ENCODE measurements at regions not wholly inside any gene's neighbourhood (a gene's known extent, or its start where the extent isn't known, plus 50 kb on each side); places are given as distances from the start of the nearest gene placed in this dataset.
"Not testable (repeated sequence)": the region's sequence is repeated elsewhere in the genome, so short reads cannot be mapped to it uniquely, and the experiment has no call there.

DNA sequence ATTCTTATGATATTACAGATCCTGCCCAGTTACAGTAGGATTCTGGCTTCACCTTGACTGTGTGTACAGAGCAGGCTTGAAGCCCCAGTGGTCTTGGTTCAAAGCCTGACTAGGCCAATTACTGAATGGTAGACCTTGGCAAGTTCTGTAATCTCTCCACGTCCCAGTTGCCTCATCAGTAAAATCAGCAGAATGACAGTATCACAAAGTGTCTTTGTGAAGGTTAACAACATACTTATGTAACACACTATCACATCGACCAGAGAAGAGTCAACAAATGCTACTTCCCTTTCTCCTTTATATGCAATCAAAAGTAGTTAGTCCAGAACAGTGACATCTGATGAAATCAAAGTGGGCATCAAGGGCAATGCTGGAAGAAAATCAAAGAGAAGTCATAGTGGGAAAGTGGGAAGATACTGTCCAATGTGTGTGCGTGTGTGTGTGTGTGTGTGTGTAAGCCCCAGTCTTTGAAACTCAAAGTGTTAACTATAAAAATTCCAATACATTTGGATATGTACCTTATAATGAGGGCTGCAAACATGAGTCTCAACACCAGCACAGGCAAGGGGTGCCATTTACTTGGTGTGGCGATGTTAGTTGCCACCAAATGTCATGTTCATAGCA is 93.5 kb upstream of the EGFLAM start:
- Mint-ChIP-seq H3K27ac (no peak overlapping the region), H3K36me3 (no peaks in the 10 kb centered on the region), H3K27me3 (no peaks in the 10 kb centered on the region), H3K4me3 (no peak overlapping the region), H3K4me1 (ENCODE audit: low read depth) (no peaks in the 10 kb centered on the region), H3K9me3 (ENCODE audit: low read depth) (no peaks in the 10 kb centered on the region)

DNA sequence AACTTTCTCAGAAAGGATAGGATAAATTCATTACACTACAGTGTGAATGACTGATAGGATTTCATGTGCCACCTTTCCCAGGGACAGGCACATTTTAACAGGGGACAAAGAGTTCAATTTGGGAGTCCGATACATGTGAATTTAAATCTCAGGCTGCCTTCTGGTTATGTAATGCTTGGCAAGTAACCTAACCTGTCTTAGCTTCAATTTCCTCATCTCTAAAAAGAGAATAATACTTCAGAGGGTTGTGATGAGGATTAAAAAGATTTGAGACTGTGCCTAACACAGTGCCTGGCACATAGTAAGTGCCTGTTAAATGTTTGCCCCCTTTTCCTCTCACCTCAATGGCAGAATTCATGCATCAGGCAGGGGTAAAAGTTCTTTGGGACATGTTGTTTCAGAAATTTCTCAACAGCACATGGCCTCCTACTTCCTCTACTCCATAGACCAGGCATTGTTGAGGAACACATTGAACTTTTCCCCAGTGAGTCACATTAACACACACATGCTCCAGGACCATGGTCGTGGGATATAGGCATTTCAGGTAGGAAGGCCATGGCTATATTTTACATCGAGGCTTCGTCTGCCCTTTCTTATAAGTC is 94.6 kb upstream of the EGFLAM start:
- no peaks in the 10 kb centered on the region for H3K36me3 Mint-ChIP-seq
- H3K4me3 Mint-ChIP-seq: no peak overlapping the region
- H3K4me1 Mint-ChIP-seq (ENCODE audit: low read depth): no peaks in the 10 kb centered on the region
- no peaks in the 10 kb centered on the region for H3K9me3 Mint-ChIP-seq (ENCODE audit: low read depth)
- H3K27me3 Mint-ChIP-seq: no peaks in the 10 kb centered on the region
- no peak overlapping the region for H3K27ac Mint-ChIP-seq

DNA sequence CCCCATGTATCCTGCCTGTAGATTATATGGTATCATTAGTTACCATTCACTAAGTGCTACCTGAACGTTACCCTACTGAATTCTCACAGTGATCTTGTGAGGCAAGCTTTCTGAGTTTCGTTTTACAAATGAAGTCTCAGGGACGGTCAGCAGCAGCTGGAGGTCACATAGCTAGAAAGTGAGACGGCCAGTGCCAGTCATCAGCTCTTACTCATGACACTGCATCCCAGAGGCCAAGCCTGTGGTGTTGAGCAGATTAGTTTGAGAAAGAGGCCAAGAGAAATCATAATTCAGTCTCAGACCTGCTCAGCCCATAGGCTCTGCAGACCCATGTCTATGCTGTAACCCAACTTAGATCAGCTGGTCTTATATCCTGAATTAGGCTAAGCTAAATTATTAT is 95.7 kb upstream of the EGFLAM start:
- H3K4me3 Mint-ChIP-seq: no peak overlapping the region
- H3K9me3 Mint-ChIP-seq (ENCODE audit: low read depth): no peaks in the 10 kb centered on the region
- H3K27ac Mint-ChIP-seq: no peak overlapping the region
- no peaks in the 10 kb centered on the region for H3K4me1 Mint-ChIP-seq (ENCODE audit: low read depth)
- no peaks in the 10 kb centered on the region for H3K36me3 Mint-ChIP-seq
- no peaks in the 10 kb centered on the region for H3K27me3 Mint-ChIP-seq

DNA sequence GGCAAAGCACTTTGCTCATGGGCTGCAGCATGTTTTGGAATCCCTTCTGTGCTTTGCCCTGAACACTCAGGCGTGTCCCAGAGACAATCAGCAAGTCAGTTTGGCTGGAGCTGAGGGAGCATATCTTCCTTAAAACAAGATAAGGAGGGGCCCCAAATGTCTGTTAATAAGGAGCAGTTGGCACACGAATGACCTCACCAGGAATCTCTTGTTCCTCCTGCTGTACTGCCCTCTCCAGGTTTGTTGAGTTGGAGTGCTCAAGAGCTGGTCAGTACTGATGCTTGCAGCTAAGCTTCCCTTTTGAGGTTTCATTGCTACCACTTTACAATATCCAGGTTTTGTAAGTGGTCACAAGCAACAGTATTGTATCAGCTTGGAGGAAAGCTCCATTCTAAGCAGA is 101.3 kb upstream of the EGFLAM start:
- H3K27me3 Mint-ChIP-seq: peaks cover 7% of the 10 kb centered on the region
- no peaks in the 10 kb centered on the region for H3K4me1 Mint-ChIP-seq (ENCODE audit: low read depth)
- no peaks in the 10 kb centered on the region for H3K36me3 Mint-ChIP-seq
- H3K27ac Mint-ChIP-seq: no peak overlapping the region
- no peaks in the 10 kb centered on the region for H3K9me3 Mint-ChIP-seq (ENCODE audit: low read depth)
- no peak overlapping the region for H3K4me3 Mint-ChIP-seq

DNA sequence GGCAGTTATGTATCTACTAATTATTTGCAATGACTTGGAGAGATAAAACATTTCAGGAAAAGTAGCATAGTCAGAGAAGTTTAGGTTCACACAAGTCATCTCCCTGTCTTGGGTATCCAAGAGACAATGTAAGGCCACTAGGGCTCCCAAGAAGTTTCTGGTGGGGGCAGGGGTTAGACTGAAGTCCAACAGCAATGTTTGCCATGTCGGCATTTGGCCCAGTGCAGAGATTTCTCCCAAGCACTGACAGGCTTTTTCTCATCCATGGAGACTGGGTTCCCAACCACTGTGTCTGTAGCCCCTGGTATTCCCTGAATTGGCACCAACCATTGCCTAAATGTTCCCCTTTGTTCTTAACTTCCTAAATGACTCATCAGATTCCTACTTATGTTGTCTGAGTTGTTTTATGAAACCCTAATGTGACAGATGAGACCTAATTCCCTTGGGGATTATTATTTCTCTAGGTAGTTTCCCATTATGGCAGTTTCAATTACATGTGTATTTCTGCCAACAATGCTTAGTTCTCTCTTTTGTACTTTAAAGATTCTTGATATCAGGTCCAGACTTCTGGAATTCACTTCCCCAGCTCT is 103.6 kb upstream of the EGFLAM start:
- no peak overlapping the region for H3K27ac Mint-ChIP-seq
- peaks cover 9% of the 10 kb centered on the region for H3K27me3 Mint-ChIP-seq
- no peaks in the 10 kb centered on the region for H3K9me3 Mint-ChIP-seq (ENCODE audit: low read depth)
- no peak overlapping the region for H3K4me3 Mint-ChIP-seq
- no peaks in the 10 kb centered on the region for H3K36me3 Mint-ChIP-seq
- H3K4me1 Mint-ChIP-seq (ENCODE audit: low read depth): no peaks in the 10 kb centered on the region

DNA sequence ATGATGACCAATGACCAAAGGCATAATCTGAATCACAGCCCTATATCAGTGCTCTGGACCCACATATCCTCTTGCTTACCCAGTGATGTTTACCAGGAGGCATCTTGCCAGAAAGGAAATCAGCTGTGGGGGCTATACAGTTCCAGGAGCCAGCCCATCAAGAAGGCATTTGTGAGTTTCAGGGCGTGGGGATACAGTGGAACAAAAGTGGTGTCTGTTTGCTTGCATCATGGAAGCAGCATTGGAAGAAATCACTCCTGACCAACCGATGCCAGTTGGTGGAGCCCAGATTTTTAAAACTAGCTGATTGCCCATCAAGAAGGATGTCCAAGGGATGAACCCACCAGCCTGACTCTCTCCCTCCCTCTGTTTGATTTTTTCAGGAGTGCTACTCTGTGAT is 106.5 kb upstream of the EGFLAM start:
- H3K4me3 Mint-ChIP-seq: no peak overlapping the region
- H3K27ac Mint-ChIP-seq: no peak overlapping the region
- H3K36me3 Mint-ChIP-seq: no peaks in the 10 kb centered on the region
- no peaks in the 10 kb centered on the region for H3K9me3 Mint-ChIP-seq (ENCODE audit: low read depth)
- H3K27me3 Mint-ChIP-seq: peaks cover 9% of the 10 kb centered on the region
- no peaks in the 10 kb centered on the region for H3K4me1 Mint-ChIP-seq (ENCODE audit: low read depth)

DNA sequence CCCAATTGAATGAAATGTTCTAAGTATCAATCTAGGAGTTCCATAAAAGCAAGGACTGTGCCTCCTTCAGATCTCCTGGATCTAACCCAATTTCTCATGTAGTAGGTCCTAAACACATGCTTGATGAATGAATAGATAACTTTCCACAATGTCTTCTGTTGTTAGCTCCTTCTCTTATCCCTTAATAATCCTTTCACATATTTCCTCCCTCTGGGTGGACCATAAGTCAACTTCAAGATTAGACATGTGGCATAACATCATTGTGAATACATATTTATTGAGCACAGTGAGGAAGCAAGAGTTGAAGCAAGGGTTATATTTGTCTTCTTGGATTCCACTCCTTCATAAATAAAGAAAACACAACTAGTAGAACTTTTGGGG is 108.6 kb upstream of the EGFLAM start:
- Mint-ChIP-seq H3K27me3 (peaks cover 4% of the 10 kb centered on the region), H3K36me3 (no peaks in the 10 kb centered on the region), H3K27ac (no peak overlapping the region), H3K9me3 (ENCODE audit: low read depth) (no peaks in the 10 kb centered on the region), H3K4me1 (ENCODE audit: low read depth) (no peaks in the 10 kb centered on the region), H3K4me3 (no peak overlapping the region)

DNA sequence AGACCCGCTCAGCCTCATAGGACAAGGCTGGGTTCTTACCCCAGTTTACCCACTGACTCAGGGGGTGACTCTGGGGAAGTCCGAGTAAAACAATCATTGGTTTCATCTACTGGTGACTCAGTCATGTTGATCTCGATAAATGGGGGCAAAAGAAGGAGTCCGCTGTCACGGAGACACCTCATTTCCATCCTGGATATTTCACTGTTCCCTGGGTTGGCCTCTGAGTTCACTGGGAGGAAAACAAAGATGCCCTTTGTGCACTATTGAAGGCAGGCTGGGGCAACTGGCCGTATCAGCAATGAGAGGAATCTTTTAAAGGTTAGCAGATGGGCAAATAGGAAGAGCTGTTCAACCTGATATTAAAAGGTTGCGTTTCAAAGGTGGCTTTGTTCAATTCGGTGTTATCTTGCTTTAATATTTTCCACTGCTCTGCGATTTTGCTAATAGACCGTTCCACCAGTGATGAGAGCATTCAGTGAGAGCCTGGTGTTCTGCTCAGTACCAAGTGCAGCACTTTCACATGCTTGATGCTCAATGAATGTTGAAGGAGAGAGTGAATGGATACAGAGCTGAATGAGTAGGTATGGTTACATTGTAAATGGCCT is 110.2 kb upstream of the EGFLAM start:
- H3K36me3 Mint-ChIP-seq: no peaks in the 10 kb centered on the region
- H3K4me3 Mint-ChIP-seq: no peak overlapping the region
- H3K27me3 Mint-ChIP-seq: peaks cover 2% of the 10 kb centered on the region
- no peaks in the 10 kb centered on the region for H3K9me3 Mint-ChIP-seq (ENCODE audit: low read depth)
- H3K4me1 Mint-ChIP-seq (ENCODE audit: low read depth): no peaks in the 10 kb centered on the region
- no peak overlapping the region for H3K27ac Mint-ChIP-seq

DNA sequence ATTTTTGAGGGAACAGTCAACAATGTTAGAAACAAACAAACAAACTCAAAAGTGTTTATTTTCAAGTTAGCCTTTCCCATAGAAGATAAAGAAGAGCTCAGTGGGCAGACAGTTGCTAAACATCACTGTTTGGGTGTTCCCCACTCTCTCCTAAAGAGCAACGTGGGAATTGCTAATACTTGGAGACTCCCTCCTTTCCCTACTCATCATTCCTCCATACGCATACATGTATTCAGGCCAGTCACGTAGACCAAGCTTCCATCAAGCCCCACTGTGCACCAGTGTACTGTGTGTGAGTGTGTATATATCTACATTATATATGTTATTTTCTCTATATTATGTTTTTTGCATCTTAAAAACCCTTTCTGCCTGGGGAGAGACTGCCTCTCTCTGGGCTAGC is 115.0 kb upstream of the EGFLAM start:
- no peaks in the 10 kb centered on the region for H3K9me3 Mint-ChIP-seq (ENCODE audit: low read depth)
- H3K27ac Mint-ChIP-seq: no peak overlapping the region
- no peak overlapping the region for H3K4me3 Mint-ChIP-seq
- H3K36me3 Mint-ChIP-seq: no peaks in the 10 kb centered on the region
- H3K4me1 Mint-ChIP-seq (ENCODE audit: low read depth): no peaks in the 10 kb centered on the region
- H3K27me3 Mint-ChIP-seq: no peaks in the 10 kb centered on the region

DNA sequence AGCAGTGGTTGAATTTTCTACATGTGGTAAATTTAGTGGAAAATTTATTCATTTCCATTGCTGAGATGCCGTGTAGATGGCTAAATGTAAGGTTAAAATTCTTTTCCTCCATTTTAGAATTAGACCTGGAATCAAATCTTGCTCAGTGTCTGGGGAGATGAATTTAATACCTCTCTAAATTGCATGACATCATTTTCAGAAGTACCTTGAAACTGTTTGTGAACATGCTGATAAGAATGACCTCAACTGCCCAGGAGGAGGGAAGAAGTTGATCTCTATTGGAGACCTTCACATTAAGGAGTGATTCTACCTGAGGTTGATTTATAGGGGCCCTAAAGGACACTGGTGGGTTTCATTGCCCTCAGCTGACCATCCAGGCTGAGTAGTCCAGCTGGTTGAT is 116.7 kb upstream of the EGFLAM start:
- Mint-ChIP-seq H3K27me3 (no peaks in the 10 kb centered on the region), H3K9me3 (ENCODE audit: low read depth) (no peaks in the 10 kb centered on the region), H3K4me3 (no peak overlapping the region), H3K4me1 (ENCODE audit: low read depth) (no peaks in the 10 kb centered on the region), H3K36me3 (no peaks in the 10 kb centered on the region), H3K27ac (no peak overlapping the region)

DNA sequence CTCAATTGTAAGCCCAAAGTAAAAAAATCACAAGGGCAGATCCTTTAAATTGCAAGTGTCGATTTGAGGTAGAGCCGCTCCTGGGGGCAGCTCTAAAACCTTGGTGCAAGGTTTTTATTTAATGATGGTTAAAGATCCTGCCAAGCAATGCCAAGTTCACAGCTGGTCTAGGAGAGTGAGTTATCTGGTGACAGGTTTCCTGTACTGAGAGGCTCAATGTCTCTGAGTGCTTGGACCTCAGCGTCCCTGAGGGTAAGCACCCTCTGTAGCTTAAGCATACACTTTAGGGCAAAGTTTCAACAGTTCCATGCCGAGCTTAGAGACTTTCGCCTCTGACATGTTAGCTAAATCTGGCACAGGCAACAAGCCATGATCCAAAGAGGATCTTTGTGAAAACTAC is 119.8 kb upstream of the EGFLAM start:
- no peaks in the 10 kb centered on the region for H3K36me3 Mint-ChIP-seq

DNA sequence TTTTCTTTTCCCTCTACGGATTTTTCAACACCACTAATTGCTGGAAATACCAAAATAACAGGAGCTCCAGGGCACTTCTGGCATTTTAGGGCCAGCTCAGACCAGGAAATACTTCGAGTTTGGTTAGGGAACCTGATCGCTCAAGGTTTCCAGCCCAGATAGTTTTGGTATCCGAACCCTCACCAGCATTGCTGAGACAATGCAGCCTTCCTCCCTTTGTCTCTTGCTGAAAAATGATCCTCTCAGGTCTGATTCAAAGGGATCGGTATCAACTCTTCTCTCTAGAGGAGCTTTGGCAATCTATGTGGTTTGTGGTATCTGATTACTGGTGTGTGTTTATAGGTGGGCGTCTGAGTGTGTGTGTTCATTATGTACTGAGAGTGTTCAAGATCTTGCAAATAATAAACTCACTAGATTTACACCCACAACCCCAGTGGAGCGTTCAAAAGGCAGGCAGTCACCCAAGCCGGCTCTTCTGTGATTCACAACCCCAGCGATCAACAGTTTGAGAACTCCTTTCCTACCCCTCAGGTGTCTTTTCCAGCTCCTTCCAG is 122.8 kb upstream of the EGFLAM start:
- H3K27me3 Mint-ChIP-seq: peaks cover 2% of the 10 kb centered on the region
- H3K27ac Mint-ChIP-seq: no peak overlapping the region
- H3K4me1 Mint-ChIP-seq (ENCODE audit: low read depth): no peaks in the 10 kb centered on the region
- no peaks in the 10 kb centered on the region for H3K36me3 Mint-ChIP-seq
- H3K9me3 Mint-ChIP-seq (ENCODE audit: low read depth): no peaks in the 10 kb centered on the region
- H3K4me3 Mint-ChIP-seq: no peak overlapping the region

More for the DNA sequence above, 119.8 kb upstream of the EGFLAM start:
- H3K4me3 Mint-ChIP-seq: no peak overlapping the region
- no peak overlapping the region for H3K27ac Mint-ChIP-seq
- H3K4me1 Mint-ChIP-seq (ENCODE audit: low read depth): no peaks in the 10 kb centered on the region
- no peaks in the 10 kb centered on the region for H3K9me3 Mint-ChIP-seq (ENCODE audit: low read depth)
- H3K27me3 Mint-ChIP-seq: no peaks in the 10 kb centered on the region

DNA sequence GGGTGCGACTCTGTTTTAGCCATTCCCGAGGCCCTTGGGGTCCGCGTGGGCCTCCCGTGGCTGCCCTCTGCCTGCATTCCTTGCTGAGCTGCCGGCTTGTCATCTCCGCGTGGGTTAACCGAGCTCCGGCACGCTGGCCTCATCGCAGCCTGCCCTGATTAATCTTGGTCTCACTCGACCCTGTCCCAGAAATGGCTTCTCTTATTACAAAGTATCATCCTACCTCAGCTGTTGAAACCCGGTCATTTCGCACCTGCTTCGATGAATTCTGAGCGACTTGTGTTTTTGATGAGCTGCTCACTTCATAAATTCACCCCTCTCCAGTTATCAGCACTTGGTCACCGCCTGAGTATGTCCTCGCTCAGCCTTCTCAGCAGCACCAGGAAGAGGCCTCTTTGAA is 123.5 kb upstream of the EGFLAM start:
- Mint-ChIP-seq H3K36me3 (no peaks in the 10 kb centered on the region), H3K27ac (no peak overlapping the region), H3K4me1 (ENCODE audit: low read depth) (no peaks in the 10 kb centered on the region), H3K9me3 (ENCODE audit: low read depth) (no peaks in the 10 kb centered on the region), H3K4me3 (no peak overlapping the region), H3K27me3 (peaks cover 2% of the 10 kb centered on the region)

DNA sequence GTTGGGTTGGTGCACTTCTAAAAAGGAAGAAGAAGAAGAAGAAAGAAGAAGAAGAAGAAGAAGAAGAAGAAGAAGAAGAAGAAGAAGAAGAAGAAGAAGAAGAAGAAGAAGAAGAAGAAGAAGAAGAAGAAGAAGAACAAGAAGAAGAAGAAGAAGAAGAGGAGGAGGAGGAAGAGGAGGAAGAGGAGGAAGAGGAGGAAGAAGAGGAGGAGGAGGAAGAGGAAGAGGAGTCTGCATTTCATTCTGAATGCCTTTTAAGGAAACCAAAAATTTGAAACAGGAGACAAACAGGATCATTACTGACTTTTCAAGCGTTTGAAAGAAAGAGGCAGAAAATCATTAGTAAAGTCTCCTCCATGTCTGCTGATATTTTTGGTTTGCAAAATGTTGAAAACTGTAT is 124.1 kb upstream of the EGFLAM start:
- H3K27ac Mint-ChIP-seq; H3K27me3 Mint-ChIP-seq; H3K36me3 Mint-ChIP-seq; H3K9me3 Mint-ChIP-seq (ENCODE audit: low read depth); H3K4me3 Mint-ChIP-seq; H3K4me1 Mint-ChIP-seq (ENCODE audit: low read depth): not testable (repeated sequence)

DNA sequence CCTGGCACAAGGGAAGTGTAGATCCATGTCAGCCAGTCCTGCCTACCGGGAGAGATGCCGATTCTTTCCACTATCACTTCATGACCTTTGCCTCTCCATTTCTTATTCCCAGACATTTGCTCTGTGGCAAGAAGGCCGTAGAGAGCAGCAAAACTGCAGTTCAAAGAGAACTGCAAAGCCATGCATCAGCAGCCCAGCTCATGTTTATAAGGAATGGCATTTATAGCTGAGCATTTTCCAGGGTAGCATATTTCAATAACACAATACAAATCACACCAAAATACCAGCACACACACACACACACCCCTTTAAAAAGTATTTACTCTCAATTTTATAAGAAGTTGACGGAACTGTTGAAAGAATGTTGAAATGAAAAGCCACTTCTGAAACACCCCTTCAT is 126.7 kb upstream of the EGFLAM start:
- Mint-ChIP-seq H3K4me1 (ENCODE audit: low read depth) (no peaks in the 10 kb centered on the region), H3K9me3 (ENCODE audit: low read depth) (no peaks in the 10 kb centered on the region), H3K36me3 (no peaks in the 10 kb centered on the region), H3K27me3 (peaks cover 5% of the 10 kb centered on the region), H3K4me3 (no peak overlapping the region), H3K27ac (no peak overlapping the region)
